K562 (cell line): ENCODE measurements at regions not wholly inside any gene's neighbourhood (a gene's known extent, or its start where the extent isn't known, plus 50 kb on each side); places are given as distances from the start of the nearest gene placed in this dataset.
"Not testable (repeated sequence)": the region's sequence is repeated elsewhere in the genome, so short reads cannot be mapped to it uniquely, and the experiment has no call there.

ENCODE experiments used
- BACH1 ChIP-seq: fragments of 200-800 bp; sonication (Bioruptor generic); IDR thresholded peaks from 2 replicates; pipeline ENCODE4 v1.6.1; 2016; ENCODE audit warnings: missing genetic modification characterization, missing compliant biosample characterization
- EZH2 ChIP-seq: IDR thresholded peaks from 2 replicates; pipeline ENCODE4 v1.6.1; 2012; ENCODE audit warnings: low read depth, mild to moderate bottlenecking, inconsistent platforms, low read length, borderline replicate concordance
- TEAD4 ChIP-seq, 2 experiments: sonication (generic) in 1 of 2; formaldehyde crosslinking in 1 of 2; IDR thresholded peaks; 2 replicates each; pipeline versions ENCODE4 v1.6.1 to v1.8.0; 2012 to 2022; ENCODE audit warnings: borderline replicate concordance in 1 of 2, inconsistent platforms in 1 of 2, low read length in 1 of 2, mild to moderate bottlenecking in 1 of 2, missing genetic modification reagents in 1 of 2
- ZBED1 ChIP-seq: IDR thresholded peaks from 2 replicates; pipeline ENCODE4 v1.6.1; 2014
- ZNF143 ChIP-seq: sonication (generic); formaldehyde crosslinking; IDR thresholded peaks from 2 replicates; pipeline ENCODE4 v1.9.0; 2022; ENCODE audit warnings: mild to moderate bottlenecking, missing genetic modification reagents
- TF ChIP-seq, protein P1 (sequence below): sonication (generic); formaldehyde crosslinking; IDR thresholded peaks from 2 replicates; pipeline ENCODE4 v1.8.0; 2022; ENCODE audit warnings: mild to moderate bottlenecking, missing genetic modification reagents, borderline replicate concordance
- TF ChIP-seq, protein P2 (sequence below): fragments of 250-450 bp; sonication (Bioruptor Pico); IDR thresholded peaks from 2 replicates; pipeline ENCODE4 v1.8.0; 2022; ENCODE audit warnings: inconsistent platforms, mild to moderate bottlenecking, moderate library complexity, borderline replicate concordance

DNA sequence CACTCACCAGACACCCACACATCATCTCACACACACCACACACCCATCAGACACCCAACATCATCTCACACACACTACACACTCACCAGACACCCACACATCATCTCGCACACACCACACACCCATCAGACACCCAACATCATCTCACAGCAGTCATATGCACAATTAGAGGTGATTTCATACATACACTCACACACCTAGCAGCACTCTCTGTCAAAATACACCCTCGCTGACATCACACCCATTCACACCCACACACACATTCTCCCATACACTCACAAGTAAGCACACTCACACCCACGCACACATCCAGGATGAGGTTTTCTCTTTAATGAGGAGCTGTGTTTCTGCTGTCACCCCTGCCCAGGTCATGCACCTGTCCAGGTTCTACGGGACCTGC, 4368.2 kb upstream of the TPTE start:
- TF ChIP-seq, protein P1, sequence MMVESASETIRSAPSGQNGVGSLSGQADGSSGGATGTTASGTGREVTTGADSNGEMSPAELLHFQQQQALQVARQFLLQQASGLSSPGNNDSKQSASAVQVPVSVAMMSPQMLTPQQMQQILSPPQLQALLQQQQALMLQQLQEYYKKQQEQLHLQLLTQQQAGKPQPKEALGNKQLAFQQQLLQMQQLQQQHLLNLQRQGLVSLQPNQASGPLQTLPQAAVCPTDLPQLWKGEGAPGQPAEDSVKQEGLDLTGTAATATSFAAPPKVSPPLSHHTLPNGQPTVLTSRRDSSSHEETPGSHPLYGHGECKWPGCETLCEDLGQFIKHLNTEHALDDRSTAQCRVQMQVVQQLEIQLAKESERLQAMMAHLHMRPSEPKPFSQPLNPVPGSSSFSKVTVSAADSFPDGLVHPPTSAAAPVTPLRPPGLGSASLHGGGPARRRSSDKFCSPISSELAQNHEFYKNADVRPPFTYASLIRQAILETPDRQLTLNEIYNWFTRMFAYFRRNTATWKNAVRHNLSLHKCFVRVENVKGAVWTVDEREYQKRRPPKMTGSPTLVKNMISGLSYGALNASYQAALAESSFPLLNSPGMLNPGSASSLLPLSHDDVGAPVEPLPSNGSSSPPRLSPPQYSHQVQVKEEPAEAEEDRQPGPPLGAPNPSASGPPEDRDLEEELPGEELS (CRISPR knock-in tag) = not testable (repeated sequence)
- TF ChIP-seq TEAD4 (IDR thresholded peaks at IDR 0.05; ENCODE audit: low read length); TEAD4 (CRISPR knock-in tag; IDR thresholded peaks at IDR 0.05; ENCODE audit: borderline replicate concordance); EZH2; ZNF143 (CRISPR knock-in tag); ZBED1; BACH1 (tag): not testable (repeated sequence)
- TF ChIP-seq, protein P2, sequence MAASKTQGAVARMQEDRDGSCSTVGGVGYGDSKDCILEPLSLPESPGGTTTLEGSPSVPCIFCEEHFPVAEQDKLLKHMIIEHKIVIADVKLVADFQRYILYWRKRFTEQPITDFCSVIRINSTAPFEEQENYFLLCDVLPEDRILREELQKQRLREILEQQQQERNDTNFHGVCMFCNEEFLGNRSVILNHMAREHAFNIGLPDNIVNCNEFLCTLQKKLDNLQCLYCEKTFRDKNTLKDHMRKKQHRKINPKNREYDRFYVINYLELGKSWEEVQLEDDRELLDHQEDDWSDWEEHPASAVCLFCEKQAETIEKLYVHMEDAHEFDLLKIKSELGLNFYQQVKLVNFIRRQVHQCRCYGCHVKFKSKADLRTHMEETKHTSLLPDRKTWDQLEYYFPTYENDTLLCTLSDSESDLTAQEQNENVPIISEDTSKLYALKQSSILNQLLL (CRISPR knock-in tag) = not testable (repeated sequence)
